GM21786 (cell line): ENCODE measurements at regions not wholly inside any gene's neighbourhood (a gene's known extent, or its start where the extent isn't known, plus 50 kb on each side); places are given as distances from the start of the nearest gene placed in this dataset.
"Not testable (repeated sequence)": the region's sequence is repeated elsewhere in the genome, so short reads cannot be mapped to it uniquely, and the experiment has no call there.

ENCODE experiments used
- ATAC-seq: cut with Tn5 transposase; IDR thresholded peaks from one replicate; pipeline ENCODE4 v1.9.1; 2021; ENCODE audit not compliant: unreplicated experiment

GRCh38 chr15:96468036-96468435 is 137.5 kb downstream of the NR2F2 start:
- no peak for ATAC-seq

DNA sequence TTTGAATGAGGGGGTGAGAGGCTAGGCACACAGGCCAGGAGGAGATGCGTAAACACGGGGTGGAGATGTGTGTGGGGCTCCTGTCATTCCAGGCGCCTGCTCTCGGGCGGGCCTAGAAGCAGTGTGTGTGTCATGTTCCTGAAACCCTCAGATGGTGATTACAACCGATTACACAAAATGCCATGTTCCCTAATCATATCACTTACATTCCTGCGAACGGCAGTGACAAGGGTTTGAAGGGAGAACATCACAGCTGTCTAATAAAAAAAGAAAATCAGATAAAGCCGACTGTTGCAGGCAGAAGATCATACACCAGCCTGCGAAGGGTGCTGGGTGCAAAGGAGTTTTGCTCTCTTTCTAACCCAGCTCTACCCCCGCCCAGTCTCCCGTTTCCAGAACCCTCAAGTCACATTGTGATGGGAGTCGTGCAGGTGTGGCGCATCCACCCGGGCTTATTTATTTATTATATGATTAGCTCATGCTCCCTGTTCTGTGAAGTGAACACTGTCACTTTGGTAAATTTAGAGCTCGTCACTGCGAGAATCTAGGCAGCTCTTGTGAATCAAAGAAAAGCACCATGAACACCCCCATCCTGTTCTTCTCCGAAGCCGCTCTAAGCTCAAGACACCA is 140.3 kb downstream of the NR2F2 start:
- ATAC-seq = no peak

DNA sequence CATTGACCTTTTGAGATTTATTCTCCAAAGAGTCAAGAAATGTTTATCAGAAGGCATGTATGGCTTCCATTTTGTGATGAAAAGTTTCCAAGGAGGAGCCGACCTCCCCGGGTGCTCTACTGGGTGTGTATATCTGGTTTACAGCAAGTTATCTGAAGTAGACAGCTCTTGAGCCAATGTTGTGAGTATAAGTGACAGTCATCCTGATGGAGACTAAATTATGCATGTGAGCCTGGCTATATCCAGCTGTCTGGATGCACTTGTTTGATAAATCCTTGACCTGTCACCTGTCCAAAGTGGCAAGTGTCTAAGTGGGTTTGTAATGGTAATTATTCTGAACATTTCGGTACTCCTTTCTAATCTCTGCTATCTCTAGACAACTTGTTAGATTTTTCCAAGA is 142.2 kb downstream of the NR2F2 start:
- no peak for ATAC-seq

- ATAC-seq = no peak
Observed at GRCh38 chr15:96473556-96473955, 143.1 kb downstream of the NR2F2 start.

DNA sequence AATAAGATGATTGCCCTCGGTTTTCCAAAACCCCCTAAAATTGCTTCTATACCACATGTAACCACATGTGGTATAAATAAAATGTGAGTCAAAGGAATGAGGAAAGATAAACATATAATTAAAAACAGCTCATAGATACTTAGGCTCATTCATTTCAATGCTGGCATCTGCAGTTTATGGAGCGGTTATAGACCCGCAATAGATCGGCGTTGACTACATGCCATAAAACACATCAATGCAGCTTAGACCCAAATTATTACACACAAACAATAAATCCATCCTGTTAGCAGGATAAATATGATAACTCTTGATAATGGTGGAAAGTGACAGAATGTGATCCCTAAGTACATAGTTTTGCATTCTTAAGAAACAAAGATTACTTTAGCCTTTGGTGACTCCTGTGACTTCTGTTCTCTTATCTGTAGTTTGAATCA is 143.7 kb downstream of the NR2F2 start:
- no peak for ATAC-seq

DNA sequence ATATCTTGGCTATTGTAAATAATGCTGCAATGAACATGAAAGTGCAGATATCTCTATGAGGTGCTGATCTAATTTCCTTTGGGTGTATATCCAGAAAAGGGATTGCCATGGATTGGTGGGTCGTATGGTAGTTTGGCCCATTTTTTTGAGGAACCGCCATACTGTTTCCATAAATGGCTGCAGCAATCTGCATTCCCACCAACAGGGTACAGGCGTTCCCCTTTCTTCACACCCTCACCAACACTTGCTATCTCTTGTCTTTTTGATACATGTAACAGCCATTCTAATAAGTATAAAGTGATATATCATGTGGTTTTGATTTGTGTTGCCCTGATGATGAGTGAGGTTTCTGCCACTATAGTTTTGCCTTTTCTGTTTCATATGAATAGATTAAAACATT is 146.7 kb downstream of the NR2F2 start:
- ATAC-seq = no peak

GRCh38 chr15:96484412-96484811 is 153.9 kb downstream of the NR2F2 start:
- not testable (repeated sequence) for ATAC-seq

DNA sequence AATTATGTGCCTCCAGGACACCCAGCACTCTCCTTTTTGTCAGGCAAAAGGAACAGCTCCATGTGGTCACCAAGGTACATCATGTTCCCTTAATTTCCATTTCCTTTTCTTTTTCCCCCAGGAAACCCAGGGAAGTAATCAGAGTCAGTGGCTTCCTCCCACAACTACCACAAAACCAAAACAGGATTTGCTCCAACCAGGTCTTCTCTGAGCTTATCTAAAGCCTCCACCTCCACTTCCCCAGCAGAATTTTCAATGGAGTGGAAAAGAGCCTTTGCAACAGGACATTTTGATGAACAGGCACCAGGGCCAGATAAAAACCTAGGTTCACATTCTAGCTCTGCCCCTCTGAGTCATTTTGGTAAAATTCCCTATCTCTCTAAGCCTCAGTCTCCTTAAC is 154.3 kb downstream of the NR2F2 start:
- no peak for ATAC-seq

DNA sequence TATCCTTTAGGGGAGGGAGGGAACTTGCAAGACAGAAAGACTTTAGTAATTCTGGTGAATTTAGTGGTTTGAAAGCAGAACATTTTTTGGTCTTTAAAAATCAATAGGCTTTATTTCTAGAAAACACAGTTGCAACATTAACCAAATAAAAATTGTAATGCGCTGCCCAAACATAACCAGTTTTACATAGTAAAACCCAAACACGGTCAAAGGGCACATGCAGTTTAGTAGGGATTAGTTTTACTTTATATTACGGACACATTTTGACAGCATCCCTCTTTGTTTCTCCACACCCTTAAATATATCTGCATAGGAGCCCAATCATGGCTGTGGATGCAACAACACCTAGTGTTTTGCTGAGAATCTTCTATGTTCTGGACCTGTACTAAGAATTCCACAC is 156.7 kb downstream of the NR2F2 start:
- ATAC-seq = no peak

DNA sequence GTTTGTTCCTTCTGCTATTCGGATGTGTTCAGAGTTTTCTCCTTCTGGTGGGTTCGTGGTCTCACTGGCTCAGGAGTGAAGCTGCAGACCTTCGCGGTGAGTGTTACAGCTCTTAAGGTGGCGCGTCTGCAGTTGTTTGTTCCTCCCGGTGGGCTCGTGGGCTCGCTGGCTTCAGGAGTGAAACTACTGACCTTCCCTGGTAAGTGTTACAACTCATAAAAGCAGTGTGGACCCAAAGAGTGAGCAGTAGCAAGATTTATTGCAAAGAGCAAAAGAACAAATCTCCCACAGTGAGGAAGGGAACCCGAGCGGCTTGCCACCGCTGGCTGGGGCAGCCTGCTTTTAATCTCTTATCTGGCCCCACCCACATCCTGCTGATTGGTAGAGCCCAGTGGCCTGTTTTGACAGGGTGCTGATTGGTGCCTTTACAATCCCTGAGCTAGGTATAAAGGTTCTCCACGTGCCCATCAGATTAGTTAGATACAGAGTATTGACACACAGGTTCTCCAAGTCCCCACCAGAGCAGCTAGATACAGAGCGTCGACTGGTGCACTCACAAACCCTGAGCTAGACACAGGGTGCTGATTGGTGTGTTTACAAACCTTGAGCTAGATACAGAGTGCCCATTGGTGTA is 160.7 kb downstream of the NR2F2 start:
- not testable (repeated sequence) for ATAC-seq

GRCh38 chr15:96491700-96492644 is 161.5 kb downstream of the NR2F2 start:
- not testable (repeated sequence) for ATAC-seq

- no peak for ATAC-seq
Observed at GRCh38 chr15:96494505-96494904, 164.0 kb downstream of the NR2F2 start.

DNA sequence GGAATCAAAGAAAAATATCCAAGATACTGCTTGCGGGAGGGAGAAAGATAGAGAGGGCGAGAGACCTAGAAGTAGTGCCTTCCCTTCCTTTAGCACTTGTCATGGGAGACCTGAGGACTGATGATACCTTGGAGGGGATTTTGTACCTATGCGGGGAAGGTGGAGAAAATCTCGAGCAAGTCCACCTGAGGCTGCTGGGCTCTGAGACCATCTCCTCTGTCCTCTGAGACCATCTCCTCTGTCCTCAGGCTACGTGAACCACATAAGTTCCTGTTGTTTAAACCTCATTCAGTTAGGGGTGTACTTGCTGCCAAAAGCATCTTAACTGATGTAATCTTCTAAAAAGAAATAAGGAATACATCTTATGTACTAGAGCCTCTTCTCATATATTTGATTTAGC is 164.9 kb downstream of the NR2F2 start:
- ATAC-seq = no peak

- ATAC-seq = no peak
Observed at GRCh38 chr15:96497951-96498350, 167.5 kb downstream of the NR2F2 start.

- no peak for ATAC-seq
Observed at GRCh38 chr15:96500508-96500907, 170.0 kb downstream of the NR2F2 start.

DNA sequence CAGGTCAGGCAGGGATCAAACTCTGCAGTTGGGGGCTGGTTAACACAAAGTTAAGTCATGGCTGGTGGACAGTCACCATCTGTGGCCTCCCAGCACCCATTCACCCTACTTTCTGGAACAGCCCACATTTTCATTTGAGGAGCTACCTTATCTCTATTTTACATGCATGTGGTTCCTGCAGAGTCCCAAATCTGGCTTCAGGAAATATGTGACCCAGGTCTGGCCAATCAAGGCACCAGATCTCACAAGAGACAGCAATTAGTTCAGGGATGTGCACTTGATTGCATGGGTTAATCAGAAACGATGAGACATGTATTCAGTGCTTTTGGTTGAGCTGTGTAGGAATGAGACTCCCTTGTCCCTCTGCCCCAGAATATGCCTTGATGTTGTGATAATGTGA is 170.9 kb downstream of the NR2F2 start:
- ATAC-seq = no peak

DNA sequence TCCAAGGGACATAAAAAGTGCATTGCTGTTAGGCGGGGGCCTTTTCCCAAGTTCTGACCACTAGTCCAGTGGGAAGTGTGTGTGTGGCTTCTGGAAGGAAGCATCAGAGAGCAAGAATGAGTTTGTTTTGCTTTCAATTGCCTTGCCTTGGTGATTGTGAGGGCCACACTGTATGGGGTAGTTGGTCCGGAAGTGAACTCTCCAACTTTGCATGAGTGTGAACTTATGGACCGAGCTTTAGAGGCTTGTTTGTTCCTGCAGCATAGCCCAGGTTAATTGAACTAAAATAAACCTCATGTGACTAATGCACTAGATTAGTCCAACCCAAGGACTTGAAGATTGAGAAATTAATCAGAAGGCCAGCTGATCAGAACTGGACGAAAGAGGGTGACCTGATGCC is 171.7 kb downstream of the NR2F2 start:
- no peak for ATAC-seq

GRCh38 chr15:96503276-96503675 is 172.8 kb downstream of the NR2F2 start:
- ATAC-seq = no peak

DNA sequence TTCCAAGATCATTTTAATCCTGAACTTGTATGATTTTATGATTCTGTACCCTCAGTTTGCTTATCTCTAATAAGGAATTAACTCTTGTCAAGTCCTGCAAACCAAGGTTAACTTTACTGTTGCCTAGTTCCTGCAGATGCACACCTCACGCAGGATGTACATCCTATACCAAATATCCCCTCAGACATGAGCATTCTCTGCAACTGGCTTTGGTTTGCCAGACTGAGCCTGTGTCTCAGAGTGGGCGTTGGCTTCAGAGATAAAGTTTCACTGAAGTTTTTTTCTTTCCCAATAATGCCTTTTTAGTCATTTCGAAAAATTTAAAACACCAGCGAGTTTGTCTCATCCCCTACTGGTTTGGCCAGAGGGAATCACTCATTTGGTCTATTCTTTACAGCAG is 173.9 kb downstream of the NR2F2 start:
- ATAC-seq = no peak

GRCh38 chr15:96505014-96505413 is 174.5 kb downstream of the NR2F2 start:
- ATAC-seq = no peak

DNA sequence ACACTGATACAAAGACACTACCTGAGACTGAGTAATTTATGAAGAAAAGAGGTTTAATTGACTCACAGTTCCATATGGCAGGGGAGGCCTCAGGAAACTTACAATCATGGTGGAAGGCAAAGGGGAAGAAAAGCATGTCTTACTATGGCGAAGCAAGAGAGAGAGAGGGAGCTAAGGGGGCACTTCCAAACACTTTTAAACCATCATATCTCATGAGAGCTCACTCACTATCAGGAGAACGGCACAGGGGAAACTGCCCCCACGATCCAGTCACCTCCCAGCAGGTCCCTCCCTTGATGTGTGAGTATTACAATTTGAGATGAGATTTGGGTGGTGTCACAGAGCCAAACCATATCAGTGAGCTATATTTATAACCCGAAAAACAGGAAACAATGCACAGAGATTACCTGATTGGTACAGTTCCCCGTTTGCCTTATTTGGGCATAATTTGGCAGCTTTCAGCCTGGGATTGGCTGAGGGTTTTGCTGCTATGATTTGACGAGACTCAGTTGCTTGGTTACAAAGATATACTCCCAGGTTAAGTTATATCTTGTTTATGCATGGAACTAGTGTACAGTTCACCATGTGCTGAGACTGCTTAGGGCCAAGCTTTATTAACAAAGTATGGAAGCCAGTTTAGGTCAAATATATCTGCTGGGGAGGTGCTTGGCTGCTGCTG is 184.2 kb downstream of the NR2F2 start:
- ATAC-seq = no peak
